Testis (tissue), 2 donors: ENCODE measurements at regions not wholly inside any gene's neighbourhood (a gene's known extent, or its start where the extent isn't known, plus 50 kb on each side); places are given as distances from the start of the nearest gene placed in this dataset.

ENCODE experiments used
- CTCF ChIP-seq, 3 experiments: fragments of 450-650 bp in 2 of 3; fragments of 200-600 bp in 1 of 3; sonication (generic) in 1 of 3; IDR thresholded peaks; one replicate each; pipeline ENCODE4 v1.5.1; 2016 to 2019; ENCODE audit warnings: antibody characterized with exemption in 3 of 3, mild to moderate bottlenecking in 2 of 3, moderate library complexity in 1 of 3
- POLR2A ChIP-seq: fragments of 450-650 bp; IDR thresholded peaks from one replicate; pipeline ENCODE4 v1.6.1; 2017; ENCODE audit warnings: antibody characterized with exemption, mild to moderate bottlenecking, moderate library complexity

DNA sequence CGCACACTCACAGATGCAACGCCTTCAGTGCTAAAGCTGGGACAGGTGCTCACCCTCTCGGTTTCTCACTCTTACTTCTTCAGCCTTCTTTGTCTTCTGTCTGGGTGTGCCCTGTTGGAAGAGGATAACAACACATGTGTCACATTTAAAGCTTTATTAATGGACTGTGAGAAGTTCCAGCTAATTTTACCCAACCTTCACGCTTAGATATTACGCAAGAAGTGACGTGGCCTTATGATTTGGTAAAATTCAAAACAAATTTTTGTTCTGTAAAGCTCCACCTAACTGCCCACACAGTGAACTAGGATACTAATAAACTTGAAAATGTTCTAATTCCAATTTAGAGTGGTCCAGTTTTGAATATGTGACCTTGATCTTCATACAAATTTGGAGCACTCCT is 66.7 kb upstream of the LRCH1 start:
- TF ChIP-seq CTCF (IDR thresholded peaks at IDR 0.05): no peak
- no peak for TF ChIP-seq POLR2A
